T-helper 2 cell (primary cell): ENCODE measurements at regions not wholly inside any gene's neighbourhood (a gene's known extent, or its start where the extent isn't known, plus 50 kb on each side); places are given as distances from the start of the nearest gene placed in this dataset.

Experiments
- DNase-seq, 5 experiments: peaks; one replicate each; pipeline versions ENCODE4 v3.0.0 to v3.0.0-alpha.2; 2012 to 2022

- DNase-seq = no peak
Observed at GRCh38 chr6:19279273-19279684, 557.9 kb upstream of the ID4 start.

- no peak for DNase-seq
Observed at GRCh38 chr6:19287928-19288327, 549.2 kb upstream of the ID4 start.

GRCh38 chr6:19289457-19289856, 547.7 kb upstream of the ID4 start:
- no peak for DNase-seq

- no peak for DNase-seq
Observed at GRCh38 chr6:19297880-19298279, 539.3 kb upstream of the ID4 start.

- no peak for DNase-seq
Observed at GRCh38 chr6:19298421-19298820, 538.7 kb upstream of the ID4 start.

- no peak for DNase-seq
Observed at GRCh38 chr6:19299129-19299528, 538.0 kb upstream of the ID4 start.

- DNase-seq = no peak
Observed at GRCh38 chr6:19301980-19302379, 535.2 kb upstream of the ID4 start.

GRCh38 chr6:19303383-19303782, 533.8 kb upstream of the ID4 start:
- DNase-seq = no peak

GRCh38 chr6:19309661-19310060, 527.5 kb upstream of the ID4 start:
- no peak for DNase-seq

- DNase-seq = no peak
Observed at GRCh38 chr6:19311786-19312185, 525.4 kb upstream of the ID4 start.

GRCh38 chr6:19312241-19312978, 524.8 kb upstream of the ID4 start:
- DNase-seq = no peak

- DNase-seq = no peak
Observed at GRCh38 chr6:19317431-19317986, 519.7 kb upstream of the ID4 start.

GRCh38 chr6:19319005-19319404, 518.2 kb upstream of the ID4 start:
- DNase-seq = no peak

- no peak for DNase-seq
Observed at GRCh38 chr6:19320111-19320581, 517.0 kb upstream of the ID4 start.

GRCh38 chr6:19322691-19323485, 514.3 kb upstream of the ID4 start:
- no peak for DNase-seq

- no peak for DNase-seq
Observed at GRCh38 chr6:19324376-19324775, 512.8 kb upstream of the ID4 start.

- DNase-seq = no peak
Observed at GRCh38 chr6:19325335-19325789, 511.8 kb upstream of the ID4 start.

GRCh38 chr6:19327241-19327640, 509.9 kb upstream of the ID4 start:
- peak in 1 of 5 experiments; percentile 15 for DNase-seq

GRCh38 chr6:19327661-19328060, 509.5 kb upstream of the ID4 start:
- DNase-seq = no peak

GRCh38 chr6:19329078-19329477, 508.1 kb upstream of the ID4 start:
- no peak for DNase-seq

- DNase-seq = no peak
Observed at GRCh38 chr6:19331089-19331488, 506.1 kb upstream of the ID4 start.

- no peak for DNase-seq
Observed at GRCh38 chr6:19332806-19333460, 504.2 kb upstream of the ID4 start.

- no peak for DNase-seq
Observed at GRCh38 chr6:19333936-19334335, 503.2 kb upstream of the ID4 start.
